H9 (cell line): ENCODE measurements at regions not wholly inside any gene's neighbourhood (a gene's known extent, or its start where the extent isn't known, plus 50 kb on each side); places are given as distances from the start of the nearest gene placed in this dataset.
A peak's percentile ranks its signal among the peaks of the same experiment; 100 is the strongest.

Experiments
- DNase-seq: peaks from one replicate; pipeline ENCODE4 v3.0.0-alpha.2; 2017
- H2AFZ ChIP-seq: one replicate; pipeline ENCODE4 v1.6.1; 2013; ENCODE audit warnings: mild to moderate bottlenecking, low read length, control low read depth, moderate library complexity
- H2AK5ac ChIP-seq: 2 replicates; pipeline ENCODE4 v1.6.1; 2013; ENCODE audit warnings: low read length, control low read depth, mixed read lengths; ENCODE audit not compliant: insufficient read length
- H2BK120ac ChIP-seq: one replicate; pipeline ENCODE4 v1.6.1; 2013; ENCODE audit warnings: low read depth, mild to moderate bottlenecking, low read length, control low read depth, inconsistent platforms; ENCODE audit not compliant: poor library complexity, severe bottlenecking
- H2BK12ac ChIP-seq: 2 replicates; pipeline ENCODE4 v1.6.1; 2013; ENCODE audit warnings: low read length, control low read depth, mixed read lengths, low read depth; ENCODE audit not compliant: insufficient read length
- H2BK15ac ChIP-seq: 2 replicates; pipeline ENCODE4 v1.6.1; 2013; ENCODE audit warnings: low read depth, low read length, control low read depth
- H2BK20ac ChIP-seq: one replicate; pipeline ENCODE4 v1.6.1; 2013; ENCODE audit warnings: low read depth, mild to moderate bottlenecking, low read length, control low read depth, inconsistent platforms; ENCODE audit not compliant: poor library complexity, severe bottlenecking
- H2BK5ac ChIP-seq: 2 replicates; pipeline ENCODE4 v1.6.1; 2013; ENCODE audit warnings: low read length, control low read depth, mixed read lengths; ENCODE audit not compliant: insufficient read length
- H3K14ac ChIP-seq: 2 replicates; pipeline ENCODE4 v1.6.1; 2013; ENCODE audit warnings: low read length, control low read depth; ENCODE audit not compliant: insufficient read depth
- H3K18ac ChIP-seq: 2 replicates; pipeline ENCODE4 v1.6.1; 2013; ENCODE audit warnings: low read depth, mild to moderate bottlenecking, mixed read lengths, low read length, control low read depth; ENCODE audit not compliant: insufficient read length
- H3K23ac ChIP-seq: 2 replicates; pipeline ENCODE4 v1.6.1; 2013; ENCODE audit warnings: low read length, control low read depth, mixed read lengths, low read depth; ENCODE audit not compliant: insufficient read length
- H3K23me2 ChIP-seq: 2 replicates; pipeline ENCODE4 v1.6.1; 2013; ENCODE audit warnings: low read depth, mild to moderate bottlenecking, mixed read lengths, low read length, control low read depth; ENCODE audit not compliant: insufficient read length, poor library complexity, severe bottlenecking
- H3K27ac ChIP-seq: 2 replicates; pipeline ENCODE4 v1.5.1; 2013; ENCODE audit warnings: low read length, control low read depth, mixed read lengths, low read depth; ENCODE audit not compliant: insufficient read length
- H3K27me3 ChIP-seq: 2 replicates; pipeline ENCODE4 v1.6.1; 2013; ENCODE audit warnings: low read length, control low read depth, inconsistent platforms; ENCODE audit not compliant: insufficient read depth
- H3K4ac ChIP-seq: 2 replicates; pipeline ENCODE4 v1.6.1; 2013; ENCODE audit warnings: low read depth, mild to moderate bottlenecking, control low read depth, inconsistent platforms, low read length, moderate library complexity
- H3K4me1 ChIP-seq: 2 replicates; pipeline ENCODE4 v1.6.1; 2013; ENCODE audit warnings: low read length, control low read depth, inconsistent platforms; ENCODE audit not compliant: insufficient read depth
- H3K4me2 ChIP-seq: 2 replicates; pipeline ENCODE4 v1.6.1; 2013; ENCODE audit warnings: low read length, control low read depth, mixed read lengths; ENCODE audit not compliant: insufficient read length, insufficient read depth
- H3K56ac ChIP-seq: 2 replicates; pipeline ENCODE4 v1.6.1; 2013; ENCODE audit warnings: low read depth, mild to moderate bottlenecking, mixed read lengths, low read length, control low read depth; ENCODE audit not compliant: insufficient read length
- H3K79me1 ChIP-seq: 2 replicates; pipeline ENCODE4 v1.6.1; 2013; ENCODE audit warnings: low read depth, mild to moderate bottlenecking, moderate library complexity, low read length, control low read depth, inconsistent platforms; ENCODE audit not compliant: insufficient read depth, poor library complexity, severe bottlenecking
- H3K79me2 ChIP-seq: 2 replicates; pipeline ENCODE4 v1.6.1; 2013; ENCODE audit warnings: low read length, control low read depth, inconsistent platforms; ENCODE audit not compliant: insufficient read depth
- H3K9ac ChIP-seq: 2 replicates; pipeline ENCODE4 v1.6.1; 2013; ENCODE audit warnings: low read length, control low read depth, mixed read lengths; ENCODE audit not compliant: insufficient read length; ENCODE audit errors: extremely low read depth
- H3K9me3 ChIP-seq: one replicate; pipeline ENCODE4 v1.6.1; 2013; ENCODE audit warnings: low read depth, low read length, inconsistent platforms; ENCODE audit not compliant: control insufficient read depth
- H3T11ph ChIP-seq: one replicate; pipeline ENCODE4 v1.6.1; 2013; ENCODE audit warnings: mild to moderate bottlenecking, low read length, control low read depth, inconsistent platforms
- H4K20me1 ChIP-seq: one replicate; pipeline ENCODE4 v1.6.1; 2013; ENCODE audit not compliant: control insufficient read depth, insufficient read length, insufficient read depth
- H4K5ac ChIP-seq: 2 replicates; pipeline ENCODE4 v1.6.1; 2013; ENCODE audit warnings: low read depth, mild to moderate bottlenecking, mixed read lengths, low read length, control low read depth; ENCODE audit not compliant: insufficient read length
- H4K8ac ChIP-seq: replicated peaks from 2 replicates; pipeline ENCODE4 v1.6.1; 2013; ENCODE audit warnings: low read length, control low read depth, mixed read lengths, low read depth; ENCODE audit not compliant: insufficient read length
- H4K91ac ChIP-seq: 2 replicates; pipeline ENCODE4 v1.6.1; 2013; ENCODE audit warnings: low read depth, mild to moderate bottlenecking, moderate library complexity, mixed read lengths, low read length, control low read depth; ENCODE audit not compliant: insufficient read length
- H3K27ac Mint-ChIP-seq, 3 experiments: 2 replicates in 2 of 3; 3 replicates in 1 of 3; pipeline ENCODE4 v1.8.0; 2020 to 2021; ENCODE audit warnings: mixed read lengths in 3 of 3, mild to moderate bottlenecking in 1 of 3, moderate library complexity in 1 of 3
- H3K27me3 Mint-ChIP-seq: 2 replicates; pipeline ENCODE4 v1.8.0; 2021; ENCODE audit warnings: low read depth, mild to moderate bottlenecking, moderate library complexity, mixed read lengths
- H3K36me3 Mint-ChIP-seq, 3 experiments: 2 replicates in 2 of 3; 3 replicates in 1 of 3; pipeline ENCODE4 v1.8.0; 2020 to 2021; ENCODE audit warnings: low read depth in 3 of 3, mixed read lengths in 3 of 3; ENCODE audit not compliant: insufficient read depth in 1 of 3
- H3K4me1 Mint-ChIP-seq, 2 experiments: 2 replicates each; pipeline ENCODE4 v1.8.0; 2020; ENCODE audit warnings: mixed read lengths in 2 of 2
- H3K4me3 Mint-ChIP-seq, 2 experiments: 2 replicates in 1 of 2; 3 replicates in 1 of 2; pipeline ENCODE4 v1.8.0; 2020 to 2021; ENCODE audit warnings: mild to moderate bottlenecking in 2 of 2, mixed read lengths in 2 of 2, moderate library complexity in 1 of 2
- H3K9me3 Mint-ChIP-seq, 2 experiments: 2 replicates in 1 of 2; 3 replicates in 1 of 2; pipeline ENCODE4 v1.8.0; 2020; ENCODE audit warnings: mild to moderate bottlenecking in 2 of 2, mixed read lengths in 2 of 2, moderate library complexity in 1 of 2
- CTCF ChIP-seq: fragments of 200-600 bp; sonication (generic); conservative IDR thresholded peaks from 3 replicates; pipeline ENCODE4 v1.8.0; 2021; ENCODE audit warnings: antibody characterized with exemption, mild to moderate bottlenecking
- WGBS: extraction: QIAGEN DNeasy Blood & Tissue Kit; methylation state at CpG from one replicate; pipeline ENCODE4 v1.1.7; 2013; ENCODE audit warnings: missing lambda C conversion rate, low lambda C conversion rate, mixed read lengths; ENCODE audit not compliant: insufficient read length; ENCODE audit errors: extremely low coverage; 5-methylcytosine and 5-hydroxymethylcytosine counted together

DNA sequence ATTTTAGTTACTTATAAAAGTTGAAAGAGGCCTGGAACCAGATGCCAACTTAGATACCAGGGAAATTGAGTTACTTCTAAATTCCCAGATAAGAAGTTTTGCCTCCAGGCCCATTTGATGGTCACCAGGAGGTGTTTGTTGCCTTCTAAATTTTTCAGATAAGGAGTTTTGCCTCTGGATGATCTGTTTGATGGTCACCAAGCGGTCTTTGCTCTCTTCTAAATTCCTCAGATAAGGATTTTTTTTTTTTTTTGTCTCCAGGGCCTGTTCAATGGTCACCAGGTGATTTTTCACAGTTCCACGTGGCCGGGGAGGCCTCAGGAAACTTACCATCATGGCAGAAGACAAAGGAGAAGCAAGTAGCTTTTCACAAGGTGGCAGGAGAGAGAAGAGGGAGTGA lies 66.5 kb downstream of the FAM9B start:
- 0 out of 7 replicates have a peak overlapping the region, but pooled peaks of 1 of the 3 experiments have one; percentile 14 for H3K27ac Mint-ChIP-seq
- no peaks in the 10 kb centered on the region for H3K79me1 ChIP-seq
- WGBS = no CpG with 5 or more reads among the region's 3 CpGs

More for the DNA sequence above, 66.5 kb downstream of the FAM9B start:
- H3K14ac ChIP-seq = no peak overlapping the region
- Mint-ChIP-seq H3K9me3 (peaks cover 24 to 57% of the 10 kb centered on the region in 2 experiments), H3K4me1 (peaks cover 0 to 3% of the 10 kb centered on the region in 2 experiments; a peak in 1 of 4 replicates), H3K4me3 (no peak overlapping the region), H3K27me3 (no peaks in the 10 kb centered on the region; the same call in 1 of the 2 replicates), H3K36me3 (peaks cover 12 to 23% (median 14%) of the 10 kb centered on the region in 3 experiments)
- DNase-seq = no peak
- H3K56ac ChIP-seq = no peak overlapping the region
- no peaks in the 10 kb centered on the region for H3K79me2 ChIP-seq
- no peak overlapping the region for H2AFZ ChIP-seq
- no peak overlapping the region for H4K8ac ChIP-seq
- H2BK12ac ChIP-seq = no peak overlapping the region
- H3K4ac ChIP-seq = no peak overlapping the region
- no peaks in the 10 kb centered on the region for H3K9me3 ChIP-seq
- no peak overlapping the region for H3T11ph ChIP-seq
- H3K23ac ChIP-seq = no peak overlapping the region
- no peak overlapping the region for H3K9ac ChIP-seq
- no peaks in the 10 kb centered on the region for H3K27me3 ChIP-seq
- H4K91ac ChIP-seq = no peak overlapping the region
- H2BK15ac ChIP-seq = no peak overlapping the region
- no peak for TF ChIP-seq CTCF
- no peak overlapping the region for H3K4me2 ChIP-seq
- H3K23me2 ChIP-seq = no peaks in the 10 kb centered on the region
- H2AK5ac ChIP-seq = no peak overlapping the region
- H3K27ac ChIP-seq = no peak overlapping the region
- H3K4me1 ChIP-seq = no peaks in the 10 kb centered on the region
- no peak overlapping the region for H4K5ac ChIP-seq
- H4K20me1 ChIP-seq = no peaks in the 10 kb centered on the region
- no peak overlapping the region for H3K18ac ChIP-seq
- no peak overlapping the region for H2BK5ac ChIP-seq
- no peak overlapping the region for H2BK20ac ChIP-seq
- no peak overlapping the region for H2BK120ac ChIP-seq
